KMS-11 (cell line): ENCODE measurements at regions not wholly inside any gene's neighbourhood (a gene's known extent, or its start where the extent isn't known, plus 50 kb on each side); places are given as distances from the start of the nearest gene placed in this dataset.

Experiments used
- H2AFZ ChIP-seq: fragments of 200-600 bp; sonication (generic); 2 replicates; pipeline ENCODE4 v1.6.1; 2016; ENCODE audit warnings: antibody characterized with exemption, mixed run types, low read depth
- H3K27ac ChIP-seq: fragments of 200-600 bp; sonication (generic); 2 replicates; pipeline ENCODE4 v1.6.1; 2016; ENCODE audit warnings: mild to moderate bottlenecking, mixed run types
- H3K27me3 ChIP-seq: fragments of 200-600 bp; sonication (generic); 2 replicates; pipeline ENCODE4 v1.6.1; 2017; ENCODE audit warnings: mild to moderate bottlenecking, low read depth, mixed run types, moderate library complexity; ENCODE audit not compliant: insufficient read depth
- H3K36me3 ChIP-seq: fragments of 200-600 bp; sonication (generic); 2 replicates; pipeline ENCODE4 v1.6.1; 2017; ENCODE audit warnings: mild to moderate bottlenecking, mixed run types; ENCODE audit not compliant: insufficient read depth
- H3K4me1 ChIP-seq: fragments of 200-600 bp; sonication (generic); 2 replicates; pipeline ENCODE4 v1.6.1; 2016; ENCODE audit warnings: mild to moderate bottlenecking, low read depth, mixed run types; ENCODE audit not compliant: poor library complexity, severe bottlenecking
- H3K4me2 ChIP-seq: fragments of 200-600 bp; sonication (generic); 2 replicates; pipeline ENCODE4 v1.7.0; 2016; ENCODE audit warnings: mild to moderate bottlenecking, mixed run types
- H3K4me3 ChIP-seq: fragments of 200-600 bp; sonication (generic); IDR thresholded peaks from 2 replicates; pipeline ENCODE4 v1.6.1; 2017; ENCODE audit warnings: low read depth, low read length, mixed read lengths; ENCODE audit not compliant: insufficient read depth
- H3K79me2 ChIP-seq: fragments of 200-600 bp; sonication (generic); 2 replicates; pipeline ENCODE4 v1.6.1; 2016; ENCODE audit warnings: low read depth, mixed run types; ENCODE audit not compliant: insufficient read depth
- H3K9ac ChIP-seq: fragments of 200-600 bp; sonication (generic); 2 replicates; pipeline ENCODE4 v1.6.1; 2016; ENCODE audit warnings: mild to moderate bottlenecking, mixed run types
- H4K20me1 ChIP-seq: fragments of 200-600 bp; sonication (generic); 2 replicates; pipeline ENCODE4 v1.6.1; 2016; ENCODE audit warnings: mild to moderate bottlenecking, mixed run types; ENCODE audit not compliant: insufficient read depth
- CTCF ChIP-seq: fragments of 200-600 bp; sonication (generic); conservative IDR thresholded peaks from 2 replicates; pipeline ENCODE4 v1.6.1; 2017; ENCODE audit warnings: low read depth, mild to moderate bottlenecking, antibody characterized with exemption, low read length, moderate library complexity, mixed read lengths

GRCh38 chr6:167759912-167760311, 66.8 kb upstream of the AFDN start:
- Histone ChIP-seq H3K79me2 (no peaks in the 10 kb centered on the region), H3K4me2 (no peak overlapping the region), H3K4me3 (no peak overlapping the region)

GRCh38 chr6:167760979-167761793, 65.5 kb upstream of the AFDN start:
- Histone ChIP-seq H4K20me1 (no peaks in the 10 kb centered on the region), H3K4me2 (no peak overlapping the region), H3K4me1 (no peaks in the 10 kb centered on the region), H3K4me3 (no peak overlapping the region), H3K27me3 (no peaks in the 10 kb centered on the region), H3K36me3 (no peaks in the 10 kb centered on the region), H3K9ac (no peak overlapping the region), H2AFZ (no peak overlapping the region), H3K27ac (no peak overlapping the region), H3K79me2 (no peaks in the 10 kb centered on the region)
- TF ChIP-seq CTCF = no peak

More at GRCh38 chr6:167759912-167760311, 66.8 kb upstream of the AFDN start:
- Histone ChIP-seq H3K36me3 (no peaks in the 10 kb centered on the region), H2AFZ (no peak overlapping the region), H3K27me3 (no peaks in the 10 kb centered on the region), H3K9ac (no peak overlapping the region), H3K4me1 (no peaks in the 10 kb centered on the region), H4K20me1 (no peaks in the 10 kb centered on the region), H3K27ac (no peak overlapping the region)
- no peak for TF ChIP-seq CTCF

DNA sequence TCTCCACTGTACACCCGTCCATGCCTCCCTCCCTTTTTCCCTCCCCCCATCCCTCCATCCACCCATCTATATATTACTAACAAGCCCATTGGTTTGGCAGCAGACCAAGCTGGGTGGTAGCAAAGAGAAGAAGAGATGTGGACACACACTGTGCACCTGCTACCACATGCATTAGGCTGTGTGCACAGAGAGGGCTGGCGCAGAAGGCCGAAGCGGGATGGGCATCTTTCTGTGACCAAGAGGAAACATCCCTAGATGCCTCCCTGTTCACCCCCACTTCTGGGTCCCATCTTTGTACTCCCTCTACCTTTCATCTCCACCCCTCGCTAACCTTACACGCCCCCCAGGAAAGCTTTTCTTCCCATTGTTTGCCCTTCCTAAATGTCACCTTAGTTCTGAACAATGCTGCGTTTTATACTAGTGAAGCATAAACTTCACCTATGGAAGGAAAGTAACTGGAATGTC, 64.9 kb upstream of the AFDN start:
- no peak overlapping the region for H3K4me2 ChIP-seq
- no peak for TF ChIP-seq CTCF
- H3K9ac ChIP-seq = no peak overlapping the region
- H3K27me3 ChIP-seq = no peaks in the 10 kb centered on the region
- H3K27ac ChIP-seq = no peak overlapping the region
- no peaks in the 10 kb centered on the region for H3K4me1 ChIP-seq
- no peaks in the 10 kb centered on the region for H3K36me3 ChIP-seq
- H4K20me1 ChIP-seq = no peaks in the 10 kb centered on the region
- H3K79me2 ChIP-seq = no peaks in the 10 kb centered on the region
- no peak overlapping the region for H2AFZ ChIP-seq
- H3K4me3 ChIP-seq = no peak overlapping the region

DNA sequence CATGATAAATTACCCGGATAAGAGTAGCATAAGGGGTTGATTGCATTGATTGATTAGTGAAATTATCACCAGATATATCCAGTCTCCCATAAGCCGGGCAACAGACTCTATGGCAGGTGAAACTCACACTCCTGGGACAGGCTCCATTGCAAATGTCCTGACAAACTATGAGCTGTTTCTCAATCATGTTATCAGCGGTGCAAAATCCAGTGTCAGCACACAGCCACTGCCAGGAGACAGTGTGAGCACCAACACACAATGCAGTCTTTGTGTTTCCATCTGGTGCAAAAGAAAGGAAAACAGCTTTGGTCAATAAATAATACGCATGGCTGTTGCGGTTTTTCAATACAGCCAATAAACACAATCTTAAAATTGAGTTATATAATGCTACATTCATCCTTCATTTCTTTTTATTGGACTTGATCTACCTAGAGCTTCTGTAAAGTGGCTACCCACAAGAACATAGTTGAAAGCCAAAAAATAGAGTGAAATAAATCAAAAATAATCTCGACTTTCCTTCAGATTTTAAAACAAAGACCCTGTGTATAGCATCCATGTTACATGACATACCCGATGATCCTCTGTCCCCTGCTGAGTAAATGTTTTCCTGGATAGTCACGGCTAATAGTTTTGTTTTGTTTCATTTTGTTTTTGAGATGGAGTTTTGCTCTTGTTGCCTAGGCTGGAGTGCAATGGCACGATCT, 64.3 kb upstream of the AFDN start:
- no peaks in the 10 kb centered on the region for H4K20me1 ChIP-seq
- TF ChIP-seq CTCF = no peak
- H2AFZ ChIP-seq = no peak overlapping the region
- no peaks in the 10 kb centered on the region for H3K79me2 ChIP-seq
- no peak overlapping the region for H3K4me2 ChIP-seq
- no peaks in the 10 kb centered on the region for H3K27me3 ChIP-seq
- H3K9ac ChIP-seq = no peak overlapping the region
- no peak overlapping the region for H3K27ac ChIP-seq
- H3K4me3 ChIP-seq = no peak overlapping the region
- H3K4me1 ChIP-seq = no peaks in the 10 kb centered on the region
- H3K36me3 ChIP-seq = no peaks in the 10 kb centered on the region
